MG63 (cell line): ENCODE measurements at regions not wholly inside any gene's neighbourhood (a gene's known extent, or its start where the extent isn't known, plus 50 kb on each side); places are given as distances from the start of the nearest gene placed in this dataset.

Experiments used
- DNase-seq: peaks from one replicate; pipeline ENCODE4 v3.0.0-alpha.2; 2020
- H3K27me3 ChIP-seq: fragments of 250-450 bp; sonication (Bioruptor Pico); 2 replicates; pipeline ENCODE4 v1.5.1; 2020; ENCODE audit warnings: mild to moderate bottlenecking, moderate library complexity
- H3K36me3 ChIP-seq: fragments of 250-450 bp; sonication (Bioruptor Pico); 2 replicates; pipeline ENCODE4 v1.5.1; 2020; ENCODE audit warnings: mild to moderate bottlenecking, moderate library complexity
- H3K4me3 ChIP-seq: fragments of 250-450 bp; sonication (Bioruptor Pico); 2 replicates; pipeline ENCODE4 v1.5.1; 2020; ENCODE audit warnings: mild to moderate bottlenecking, moderate library complexity
- H3K9me3 ChIP-seq: fragments of 250-450 bp; sonication (Bioruptor Pico); 2 replicates; pipeline ENCODE4 v1.5.1; 2020; ENCODE audit warnings: mild to moderate bottlenecking, moderate library complexity

DNA sequence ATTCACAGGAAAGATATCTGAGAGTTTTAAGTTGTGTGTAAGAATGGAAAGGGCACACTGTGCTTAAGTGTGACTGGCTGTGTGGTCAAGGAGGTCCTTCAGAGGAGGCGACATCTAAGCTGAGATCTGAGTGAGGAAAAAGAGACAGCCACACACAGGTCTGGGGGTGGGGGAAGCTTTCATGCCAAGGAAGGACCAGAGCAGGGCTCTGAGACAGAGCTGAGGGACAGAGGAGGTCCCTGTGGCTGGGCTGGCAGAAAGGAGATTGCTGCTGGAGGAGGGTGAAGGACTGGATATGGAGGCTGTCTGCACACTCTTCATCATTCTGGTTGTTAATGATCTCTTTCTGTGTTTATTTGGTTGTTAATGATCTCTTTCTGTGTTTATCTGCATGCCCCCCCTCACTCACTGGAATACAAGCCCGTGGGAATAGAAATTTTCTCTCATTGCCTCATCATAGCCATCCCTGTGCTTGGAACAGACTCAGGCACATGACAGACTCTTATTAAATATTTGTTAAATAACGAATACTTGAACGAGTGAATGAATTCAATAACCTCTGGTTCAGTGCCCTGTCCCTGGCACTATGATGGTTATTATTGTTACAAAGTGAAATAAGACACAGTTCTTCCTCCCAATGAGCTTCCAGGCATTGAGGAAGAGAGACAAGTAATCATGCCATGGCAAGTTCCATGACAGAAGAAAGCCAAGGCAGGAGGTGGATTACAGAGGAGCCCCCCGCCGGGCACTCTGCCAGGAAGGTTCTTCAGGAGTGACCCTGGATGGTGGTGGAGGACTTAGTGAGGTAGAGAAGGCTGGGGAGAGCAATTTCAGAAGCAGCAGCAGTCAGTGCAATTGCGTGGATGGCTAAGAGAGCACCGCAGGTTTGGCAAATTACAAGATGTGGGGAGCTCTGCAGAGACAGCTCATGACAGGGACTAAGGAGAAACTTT lies 399.4 kb upstream of the HS6ST1 start:
- Histone ChIP-seq H3K27me3 (no peaks in the 10 kb centered on the region), H3K4me3 (no peak overlapping the region), H3K9me3 (no peaks in the 10 kb centered on the region), H3K36me3 (no peaks in the 10 kb centered on the region)
- DNase-seq: no peak

GRCh38 chr2:128720080-128721022 lies 401.7 kb upstream of the HS6ST1 start:
- H3K36me3 ChIP-seq: no peaks in the 10 kb centered on the region
- no peaks in the 10 kb centered on the region for H3K9me3 ChIP-seq
- no peak overlapping the region for H3K4me3 ChIP-seq
- no peak for DNase-seq
- H3K27me3 ChIP-seq: no peaks in the 10 kb centered on the region

DNA sequence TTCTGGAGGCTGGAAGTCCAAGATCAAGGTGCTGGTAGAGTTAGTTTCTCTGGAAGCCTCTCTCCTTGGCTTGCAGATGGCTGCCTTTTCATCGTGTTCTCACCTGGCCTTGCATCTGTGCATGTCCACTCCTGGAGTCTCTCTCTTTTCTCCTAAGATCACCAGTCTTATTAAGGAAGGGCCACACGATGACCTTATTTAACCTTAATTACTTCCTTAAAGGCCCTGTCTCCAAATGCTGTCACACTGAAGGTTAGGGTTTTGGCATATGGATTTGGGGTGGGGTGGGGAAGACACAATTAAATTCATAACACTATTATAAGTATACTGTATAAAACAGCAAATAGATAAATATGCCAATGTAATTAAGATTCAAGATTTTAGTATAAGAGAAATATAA lies 402.4 kb upstream of the HS6ST1 start:
- no peaks in the 10 kb centered on the region for H3K27me3 ChIP-seq
- no peak for DNase-seq
- H3K4me3 ChIP-seq: no peak overlapping the region
- no peaks in the 10 kb centered on the region for H3K9me3 ChIP-seq
- no peaks in the 10 kb centered on the region for H3K36me3 ChIP-seq

DNA sequence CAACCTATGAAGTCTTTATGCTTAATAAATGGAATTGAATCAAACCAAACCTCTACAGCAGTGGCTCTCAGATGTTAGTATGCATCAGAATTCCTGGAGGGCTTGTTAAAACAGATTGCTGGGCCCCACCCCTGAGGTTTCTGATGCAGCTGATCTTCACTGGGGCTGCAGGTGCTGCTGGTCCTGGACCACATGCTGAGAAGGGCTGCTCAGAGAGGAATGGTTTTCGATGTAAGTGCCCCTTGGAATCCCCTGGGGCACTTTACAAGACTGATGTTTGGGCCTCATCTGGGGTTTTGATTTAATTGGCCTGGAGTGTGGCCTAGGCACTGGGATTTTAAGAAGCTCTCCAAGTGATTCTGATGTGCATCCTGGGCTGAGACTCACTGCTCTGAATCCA lies 403.8 kb upstream of the HS6ST1 start:
- H3K4me3 ChIP-seq: no peak overlapping the region
- no peaks in the 10 kb centered on the region for H3K9me3 ChIP-seq
- DNase-seq: no peak
- H3K27me3 ChIP-seq: no peaks in the 10 kb centered on the region
- H3K36me3 ChIP-seq: no peaks in the 10 kb centered on the region

DNA sequence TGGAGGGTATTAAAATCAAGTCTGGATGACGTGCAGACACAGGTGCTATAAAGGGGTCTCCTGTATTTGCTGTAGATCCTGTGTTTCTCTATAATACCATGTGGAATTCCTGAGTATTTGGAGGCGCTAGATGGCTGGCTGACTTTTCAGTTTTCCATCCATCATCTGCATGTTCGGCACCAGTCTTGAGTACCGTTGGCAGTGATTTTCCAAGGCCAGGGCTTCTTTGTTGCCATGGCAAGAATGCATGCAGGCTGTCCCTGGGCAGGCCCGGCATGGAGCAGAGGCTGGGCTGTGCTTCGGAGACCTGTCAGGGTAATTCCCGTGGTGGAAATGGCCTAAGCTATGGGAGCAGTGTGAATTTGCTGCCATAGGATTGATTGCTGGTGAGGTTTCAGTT lies 405.9 kb upstream of the HS6ST1 start:
- no peaks in the 10 kb centered on the region for H3K36me3 ChIP-seq
- DNase-seq: no peak
- H3K9me3 ChIP-seq: 0 out of 2 replicates have a peak, but pooled peaks cover 4% of the 10 kb centered on the region
- no peak overlapping the region for H3K4me3 ChIP-seq
- no peaks in the 10 kb centered on the region for H3K27me3 ChIP-seq

GRCh38 chr2:128724972-128725371 lies 406.3 kb upstream of the HS6ST1 start:
- Histone ChIP-seq H3K9me3 (0 out of 2 replicates have a peak, but pooled peaks cover 4% of the 10 kb centered on the region), H3K36me3 (no peaks in the 10 kb centered on the region), H3K27me3 (no peaks in the 10 kb centered on the region), H3K4me3 (no peak overlapping the region)
- no peak for DNase-seq

DNA sequence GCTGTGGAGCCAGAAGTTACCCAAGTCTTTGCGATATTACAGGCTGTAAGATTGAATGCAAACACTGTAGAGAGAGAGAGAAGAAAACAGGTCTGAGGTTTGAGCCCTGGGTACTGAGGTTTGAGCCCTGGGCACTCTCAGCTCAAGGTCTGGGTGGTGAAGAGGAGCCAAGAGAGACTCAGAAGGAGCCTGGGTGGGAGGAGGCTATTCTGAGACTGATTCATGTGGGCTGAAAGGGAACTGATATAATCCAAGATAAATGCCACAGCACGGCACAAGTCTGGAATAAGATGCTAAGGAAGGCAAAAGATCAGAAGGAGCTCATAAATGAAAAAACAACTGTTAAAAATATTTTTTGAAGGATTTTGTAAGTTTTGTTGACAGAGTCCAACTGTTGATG lies 407.6 kb upstream of the HS6ST1 start:
- H3K27me3 ChIP-seq: no peaks in the 10 kb centered on the region
- DNase-seq: no peak
- H3K4me3 ChIP-seq: no peak overlapping the region
- no peaks in the 10 kb centered on the region for H3K36me3 ChIP-seq
- H3K9me3 ChIP-seq: 0 out of 2 replicates have a peak, but pooled peaks cover 4% of the 10 kb centered on the region

DNA sequence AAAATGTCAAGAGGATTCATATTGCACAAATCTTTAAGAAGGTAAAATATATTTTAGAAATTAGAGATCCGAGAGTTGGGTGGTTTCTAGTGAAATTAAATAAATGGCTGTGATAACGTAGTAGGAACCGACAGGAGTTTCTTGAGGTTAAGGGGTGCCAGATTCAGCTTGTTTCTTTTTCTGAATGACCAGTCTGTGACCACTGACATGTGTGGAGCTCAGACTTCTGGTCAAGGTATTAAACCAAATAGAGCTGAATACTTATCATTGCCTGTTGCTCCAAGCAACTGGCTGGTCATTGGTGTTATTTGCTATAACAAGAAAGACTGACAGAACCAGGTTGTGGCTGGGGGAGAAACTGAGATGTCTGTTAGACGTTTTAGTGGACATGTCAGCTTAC lies 408.2 kb upstream of the HS6ST1 start:
- DNase-seq: no peak
- Histone ChIP-seq H3K27me3 (no peaks in the 10 kb centered on the region), H3K36me3 (no peaks in the 10 kb centered on the region), H3K4me3 (no peak overlapping the region), H3K9me3 (0 out of 2 replicates have a peak, but pooled peaks cover 4% of the 10 kb centered on the region)

DNA sequence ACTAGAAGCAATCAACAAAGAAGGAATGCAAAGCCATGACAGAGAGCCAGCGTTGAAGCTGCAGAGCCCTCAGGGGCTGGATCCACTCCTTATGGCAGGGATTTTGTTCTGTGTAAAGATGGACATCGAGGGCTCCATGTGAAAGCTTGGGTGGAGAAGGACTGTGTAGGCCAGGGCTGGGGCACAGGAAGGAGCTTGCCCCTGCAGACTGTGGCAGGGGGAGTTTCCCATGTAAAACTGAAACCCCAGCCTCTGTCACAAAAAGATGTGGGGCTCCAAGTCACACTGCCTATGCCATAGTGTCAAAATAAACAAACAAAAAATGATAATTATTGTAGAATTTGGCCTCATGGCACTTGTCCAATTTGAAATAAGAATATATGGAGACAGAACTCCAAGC lies 408.7 kb upstream of the HS6ST1 start:
- H3K36me3 ChIP-seq: no peaks in the 10 kb centered on the region
- no peak overlapping the region for H3K4me3 ChIP-seq
- H3K27me3 ChIP-seq: no peaks in the 10 kb centered on the region
- H3K9me3 ChIP-seq: 0 out of 2 replicates have a peak, but pooled peaks cover 4% of the 10 kb centered on the region
- no peak for DNase-seq

DNA sequence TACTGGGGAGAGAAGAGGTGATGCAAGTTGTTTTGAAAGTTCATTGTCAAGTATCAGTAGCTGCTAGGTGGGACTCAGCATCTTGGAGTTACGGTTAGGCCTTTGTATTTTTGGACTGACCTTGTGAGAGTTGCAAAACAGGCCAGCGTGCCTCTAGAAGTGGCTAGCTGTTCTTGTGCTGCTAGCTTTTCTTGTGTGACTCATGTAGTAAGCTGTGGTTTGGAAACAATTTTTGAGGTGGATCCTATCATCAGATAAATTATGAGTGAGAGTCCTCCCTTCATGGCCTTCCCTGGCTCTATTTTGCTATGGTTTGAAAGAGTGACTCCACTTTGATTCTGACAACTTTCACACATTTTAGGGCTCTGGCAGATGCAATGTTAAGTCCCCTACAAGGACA lies 409.2 kb upstream of the HS6ST1 start:
- Histone ChIP-seq H3K9me3 (0 out of 2 replicates have a peak, but pooled peaks cover 4% of the 10 kb centered on the region), H3K4me3 (no peak overlapping the region), H3K27me3 (no peaks in the 10 kb centered on the region), H3K36me3 (no peaks in the 10 kb centered on the region)
- DNase-seq: peak; percentile 31

GRCh38 chr2:128729051-128729450 lies 410.4 kb upstream of the HS6ST1 start:
- Histone ChIP-seq H3K4me3 (no peak overlapping the region), H3K9me3 (0 out of 2 replicates have a peak, but pooled peaks cover 4% of the 10 kb centered on the region), H3K27me3 (no peaks in the 10 kb centered on the region), H3K36me3 (no peaks in the 10 kb centered on the region)
- DNase-seq: no peak

DNA sequence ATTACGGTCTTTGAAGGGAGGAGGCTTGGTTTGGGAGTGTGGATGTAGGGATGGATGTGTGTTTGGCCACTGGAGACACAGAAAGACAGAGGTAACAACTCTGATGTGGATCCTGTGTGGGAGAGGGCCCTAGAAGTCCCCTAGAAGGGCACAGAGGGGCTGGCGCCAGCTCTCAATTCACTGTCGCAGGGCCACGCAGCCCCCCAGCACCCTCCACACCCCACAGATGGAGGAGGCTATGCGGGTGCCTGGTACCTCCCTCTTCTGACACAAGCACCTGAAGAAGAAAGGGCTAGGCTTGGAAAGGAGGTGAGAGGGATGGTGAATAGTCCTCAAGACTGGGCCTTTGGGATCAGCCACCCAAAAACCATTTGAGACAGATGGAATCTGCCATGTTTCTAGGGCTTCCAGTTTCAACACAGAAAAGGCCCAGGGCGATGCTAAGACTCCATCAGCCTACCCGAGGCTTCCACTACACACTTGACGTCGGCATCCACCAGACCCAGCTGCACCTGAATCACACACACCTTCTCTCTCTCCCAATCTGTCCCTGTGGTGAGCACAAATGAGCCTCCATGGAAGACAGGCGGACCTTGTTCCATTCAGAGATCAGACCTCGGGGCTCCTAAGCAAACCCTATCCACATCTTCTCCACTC lies 413.5 kb upstream of the HS6ST1 start:
- H3K9me3 ChIP-seq: 0 out of 2 replicates have a peak, but pooled peaks cover 4% of the 10 kb centered on the region
- no peak for DNase-seq
- H3K4me3 ChIP-seq: no peak overlapping the region
- no peaks in the 10 kb centered on the region for H3K27me3 ChIP-seq
- H3K36me3 ChIP-seq: no peaks in the 10 kb centered on the region

GRCh38 chr2:128732976-128733431 lies 414.3 kb upstream of the HS6ST1 start:
- Histone ChIP-seq H3K27me3 (no peaks in the 10 kb centered on the region), H3K36me3 (no peaks in the 10 kb centered on the region), H3K9me3 (0 out of 2 replicates have a peak, but pooled peaks cover 4% of the 10 kb centered on the region), H3K4me3 (no peak overlapping the region)
- DNase-seq: peak; percentile 27

DNA sequence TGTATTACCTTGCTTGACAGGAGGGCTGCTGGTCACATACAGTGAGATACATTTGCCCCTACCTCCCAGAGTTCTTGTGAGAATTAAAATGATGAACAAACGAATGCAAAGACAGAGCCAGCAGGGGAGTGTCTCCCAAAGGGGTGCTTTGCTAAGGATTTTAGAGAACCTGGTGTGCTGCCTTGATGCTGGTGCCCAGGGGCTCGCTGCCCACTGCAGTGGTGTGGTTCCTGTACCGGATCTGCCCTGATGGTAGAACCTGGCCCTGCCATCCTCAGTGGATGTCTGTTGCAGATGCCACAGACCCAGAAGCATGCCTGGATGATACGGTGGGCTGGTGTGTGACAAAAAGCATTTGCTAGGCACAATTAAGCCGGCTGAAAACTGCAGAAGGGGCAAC lies 414.8 kb upstream of the HS6ST1 start:
- DNase-seq: no peak
- Histone ChIP-seq H3K4me3 (no peak overlapping the region), H3K27me3 (no peaks in the 10 kb centered on the region), H3K36me3 (no peaks in the 10 kb centered on the region), H3K9me3 (0 out of 2 replicates have a peak, but pooled peaks cover 4% of the 10 kb centered on the region)

- Histone ChIP-seq H3K36me3 (no peaks in the 10 kb centered on the region), H3K9me3 (no peaks in the 10 kb centered on the region), H3K27me3 (no peaks in the 10 kb centered on the region), H3K4me3 (no peak overlapping the region)
- no peak for DNase-seq
Measured at GRCh38 chr2:128734521-128735295, 416.0 kb upstream of the HS6ST1 start.
